ENCODE measurements at regions not wholly inside any gene's neighbourhood (a gene's known extent, or its start where the extent isn't known, plus 50 kb on each side); places are given as distances from the start of the nearest gene placed in this dataset.

DNA sequence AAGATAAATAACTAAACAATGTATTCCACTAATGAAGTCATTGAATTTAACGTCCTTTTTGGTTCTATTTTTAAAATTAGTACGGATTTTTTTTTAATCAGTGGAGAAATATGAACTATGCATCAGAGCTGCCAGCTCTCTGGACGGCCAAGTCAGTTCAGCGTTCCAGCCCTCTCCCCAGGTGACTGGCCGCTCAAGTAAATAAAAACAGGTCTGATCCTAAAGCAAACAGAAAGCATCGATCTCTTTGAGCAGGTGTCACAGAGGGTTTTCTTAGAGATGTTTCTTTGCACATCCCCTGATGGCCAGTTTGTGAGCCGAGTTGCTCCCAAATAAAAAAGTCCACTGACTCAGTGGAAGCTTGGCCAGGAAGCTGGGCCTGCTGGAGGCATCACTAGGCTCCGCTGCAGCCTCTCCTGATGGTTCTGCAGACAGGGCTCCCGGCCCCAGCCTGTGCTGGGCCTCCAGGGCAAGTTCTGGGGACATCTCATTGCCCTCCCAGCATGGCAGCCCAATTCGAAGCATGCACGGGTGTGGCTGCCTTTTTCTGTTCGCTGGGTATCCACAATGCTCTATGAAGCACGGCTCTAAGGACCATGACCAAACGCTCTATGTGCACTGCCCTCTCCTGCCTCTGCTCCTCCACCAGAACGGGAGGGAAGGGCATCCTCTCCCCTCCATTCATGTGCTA lies 74.7 kb upstream of the PPP2R2D start:
- TF ChIP-seq CTCF (IDR thresholded peaks at IDR 0.05) = no peak
- no peak for TF ChIP-seq EP300 (IDR thresholded peaks at IDR 0.05)
